SU-DHL-6 (cell line): ENCODE measurements at regions not wholly inside any gene's neighbourhood (a gene's known extent, or its start where the extent isn't known, plus 50 kb on each side); places are given as distances from the start of the nearest gene placed in this dataset.

Source experiments
- H2AFZ ChIP-seq: fragments of 200-600 bp; sonication (generic); 2 replicates; pipeline ENCODE4 v1.6.1; 2014; ENCODE audit warnings: low read depth, mild to moderate bottlenecking, moderate library complexity, mixed read lengths, antibody characterized with exemption, low read length; ENCODE audit not compliant: severe bottlenecking
- H3F3A ChIP-seq: fragments of 200-600 bp; shearing (Covaris generic); 2 replicates; pipeline ENCODE4 v1.6.0; 2016; ENCODE audit warnings: antibody characterized with exemption, mild to moderate bottlenecking; ENCODE audit not compliant: insufficient read depth
- H3K27ac ChIP-seq: fragments of 200-600 bp; sonication (generic); 2 replicates; pipeline ENCODE4 v1.5.1; 2016; ENCODE audit warnings: low read depth, mild to moderate bottlenecking, low read length, moderate library complexity, mixed read lengths
- H3K27me3 ChIP-seq: fragments of 200-600 bp; sonication (generic), shearing (Covaris generic); 2 replicates; pipeline ENCODE4 v1.6.0; 2014; ENCODE audit warnings: mild to moderate bottlenecking, low read length
- H3K36me3 ChIP-seq: fragments of 200-600 bp; sonication (generic); 2 replicates; pipeline ENCODE4 v1.6.1; 2014; ENCODE audit warnings: mild to moderate bottlenecking, low read length, mixed read lengths
- H3K4me2 ChIP-seq: fragments of 300-600, 200-600 bp; shearing (Covaris generic), sonication (generic); 2 replicates; pipeline ENCODE4 v1.6.0; 2014; ENCODE audit warnings: low read length, low read depth, mild to moderate bottlenecking; ENCODE audit not compliant: poor library complexity, severe bottlenecking
- H3K4me3 ChIP-seq: fragments of 200-600 bp; sonication (generic); 2 replicates; pipeline ENCODE4 v1.5.1; 2014; ENCODE audit warnings: antibody characterized with exemption, low read length, mild to moderate bottlenecking, mixed read lengths; ENCODE audit not compliant: insufficient read depth, poor library complexity, severe bottlenecking
- H3K79me2 ChIP-seq: fragments of 200-600 bp; sonication (generic); 2 replicates; pipeline ENCODE4 v1.6.1; 2014; ENCODE audit warnings: mild to moderate bottlenecking, low read length, moderate library complexity; ENCODE audit not compliant: insufficient read depth
- H3K9ac ChIP-seq: fragments of 200-600 bp; sonication (generic); 2 replicates; pipeline ENCODE4 v1.7.0; 2014; ENCODE audit warnings: mild to moderate bottlenecking, low read length
- H3K9me2 ChIP-seq: fragments of 200-600 bp; sonication (generic); replicated peaks from 2 replicates; pipeline ENCODE4 v1.6.1; 2014; ENCODE audit warnings: low read length; ENCODE audit not compliant: insufficient read depth
- H3K9me3 ChIP-seq: fragments of 200-600 bp; sonication (generic); 2 replicates; pipeline ENCODE4 v1.6.1; 2014; ENCODE audit warnings: low read length, mixed read lengths; ENCODE audit not compliant: insufficient read depth
- H4K20me1 ChIP-seq: fragments of 200-600 bp; sonication (generic); 2 replicates; pipeline ENCODE4 v1.6.1; 2014; ENCODE audit warnings: low read depth, mild to moderate bottlenecking, antibody characterized with exemption, low read length, moderate library complexity, mixed read lengths
- EZH2phosphoT487 ChIP-seq: fragments of 200-600 bp; sonication (generic), shearing (Covaris generic); conservative IDR thresholded peaks from 2 replicates; pipeline ENCODE4 v1.6.1; 2018; ENCODE audit warnings: mild to moderate bottlenecking, antibody characterized with exemption, low read length, moderate library complexity, mixed read lengths
- TF ChIP-seq, protein P1 (sequence below): fragments of 200-600 bp; sonication (generic); IDR thresholded peaks from one replicate; pipeline ENCODE4 v1.5.1; 2017; ENCODE audit warnings: antibody characterized with exemption, mild to moderate bottlenecking, low read length, moderate library complexity; ENCODE audit not compliant: insufficient read depth, poor library complexity, severe bottlenecking

DNA sequence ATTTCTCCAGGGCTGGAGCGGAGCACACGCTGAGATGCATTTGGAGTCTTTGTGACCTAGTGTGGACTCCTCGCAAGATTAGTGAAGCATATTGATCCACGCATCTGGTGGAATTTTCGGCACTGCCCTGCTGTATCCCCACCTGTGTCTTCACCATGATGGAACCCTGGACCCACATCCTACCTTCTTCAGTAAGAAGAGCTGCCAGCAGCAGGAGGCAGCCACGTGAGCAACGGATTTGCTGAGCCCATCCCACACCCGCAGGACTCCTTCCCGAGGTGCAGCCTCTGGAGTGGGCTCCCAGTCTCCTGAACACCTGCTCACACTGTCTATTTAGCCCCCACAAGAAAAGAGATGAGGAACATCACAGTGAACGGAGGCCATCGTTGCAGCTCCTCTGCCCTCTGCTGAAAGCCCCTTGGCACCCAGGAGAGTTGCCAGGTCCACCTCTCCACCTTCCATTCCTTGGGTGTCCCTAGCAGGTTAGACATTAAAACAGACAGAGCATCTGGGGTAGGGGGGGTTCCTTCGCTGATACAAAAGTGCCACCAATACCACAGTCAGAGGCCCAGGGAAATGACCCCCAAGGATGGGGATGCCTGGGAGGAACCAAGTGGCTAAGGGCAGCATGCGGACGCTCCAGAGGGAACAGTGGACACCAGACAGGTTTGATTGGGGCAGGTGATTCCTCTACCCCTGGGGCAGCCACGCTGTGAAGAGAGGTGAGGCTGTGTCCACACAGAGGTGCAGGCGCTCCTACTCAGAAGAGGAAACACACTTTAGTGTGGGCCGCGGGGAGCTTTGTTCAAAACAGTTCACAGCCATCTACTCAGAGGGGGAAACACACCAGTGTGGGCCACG is 302.8 kb upstream of the SALL3 start:
- no peaks in the 10 kb centered on the region for H3K79me2 ChIP-seq
- no peak overlapping the region for H3K4me3 ChIP-seq
- H3K36me3 ChIP-seq: no peaks in the 10 kb centered on the region
- H3K27ac ChIP-seq: no peak overlapping the region
- H2AFZ ChIP-seq: no peak overlapping the region
- H3K27me3 ChIP-seq: no peaks in the 10 kb centered on the region
- H3K4me2 ChIP-seq: no peak overlapping the region
- no peaks in the 10 kb centered on the region for H3K9me3 ChIP-seq
- no peaks in the 10 kb centered on the region for H3K9me2 ChIP-seq
- TF ChIP-seq EZH2phosphoT487: no peak
- TF ChIP-seq, protein P1, sequence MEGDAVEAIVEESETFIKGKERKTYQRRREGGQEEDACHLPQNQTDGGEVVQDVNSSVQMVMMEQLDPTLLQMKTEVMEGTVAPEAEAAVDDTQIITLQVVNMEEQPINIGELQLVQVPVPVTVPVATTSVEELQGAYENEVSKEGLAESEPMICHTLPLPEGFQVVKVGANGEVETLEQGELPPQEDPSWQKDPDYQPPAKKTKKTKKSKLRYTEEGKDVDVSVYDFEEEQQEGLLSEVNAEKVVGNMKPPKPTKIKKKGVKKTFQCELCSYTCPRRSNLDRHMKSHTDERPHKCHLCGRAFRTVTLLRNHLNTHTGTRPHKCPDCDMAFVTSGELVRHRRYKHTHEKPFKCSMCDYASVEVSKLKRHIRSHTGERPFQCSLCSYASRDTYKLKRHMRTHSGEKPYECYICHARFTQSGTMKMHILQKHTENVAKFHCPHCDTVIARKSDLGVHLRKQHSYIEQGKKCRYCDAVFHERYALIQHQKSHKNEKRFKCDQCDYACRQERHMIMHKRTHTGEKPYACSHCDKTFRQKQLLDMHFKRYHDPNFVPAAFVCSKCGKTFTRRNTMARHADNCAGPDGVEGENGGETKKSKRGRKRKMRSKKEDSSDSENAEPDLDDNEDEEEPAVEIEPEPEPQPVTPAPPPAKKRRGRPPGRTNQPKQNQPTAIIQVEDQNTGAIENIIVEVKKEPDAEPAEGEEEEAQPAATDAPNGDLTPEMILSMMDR: no peak
- no peaks in the 10 kb centered on the region for H4K20me1 ChIP-seq
- H3F3A ChIP-seq: no peaks in the 10 kb centered on the region
- H3K9ac ChIP-seq: no peak overlapping the region

DNA sequence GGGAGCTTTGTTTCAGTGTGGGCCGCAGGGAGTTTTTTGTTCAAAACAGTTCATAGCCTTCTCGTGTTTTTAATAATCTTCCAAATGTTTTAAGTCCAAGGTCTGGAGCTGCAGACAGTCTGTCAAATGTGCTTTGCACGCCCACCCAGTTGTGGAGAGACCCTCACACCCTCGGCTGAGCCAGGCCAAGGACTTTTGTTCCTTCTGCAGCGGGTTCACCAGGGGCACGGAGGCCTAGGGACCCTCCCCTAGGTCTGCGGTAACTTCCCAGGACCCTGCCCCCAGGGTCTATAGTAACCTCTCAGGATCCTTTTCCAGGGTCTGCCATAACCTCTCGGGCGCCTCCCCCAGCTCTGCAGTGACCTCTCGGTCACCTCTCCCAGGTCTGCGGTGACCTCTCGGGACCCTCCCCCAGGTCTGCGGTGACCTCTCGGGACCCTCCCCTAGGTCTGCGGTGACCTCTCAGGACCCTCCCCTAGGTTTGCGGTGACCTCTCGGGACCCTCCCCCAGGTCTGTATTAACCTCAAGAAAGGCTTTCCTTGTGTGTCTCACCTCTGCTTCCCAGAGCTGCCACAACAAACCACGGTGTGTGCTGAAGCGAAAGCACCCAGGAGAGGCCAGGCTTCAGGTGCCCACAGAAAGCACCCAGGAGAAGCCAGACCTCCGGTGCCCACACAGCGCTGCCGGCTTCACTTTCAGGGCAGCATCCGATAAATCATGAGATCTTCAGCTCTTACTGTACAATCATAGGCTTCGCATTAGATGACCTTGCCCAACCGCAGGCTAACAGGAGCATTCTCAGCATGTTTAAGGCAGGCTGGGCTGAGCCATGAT is 301.9 kb upstream of the SALL3 start:
- Histone ChIP-seq H4K20me1 (no peaks in the 10 kb centered on the region), H3K4me3 (no peak overlapping the region), H3K27ac (no peak overlapping the region), H3F3A (no peaks in the 10 kb centered on the region), H3K4me2 (no peak overlapping the region), H3K9me2 (no peaks in the 10 kb centered on the region), H3K79me2 (no peaks in the 10 kb centered on the region), H3K27me3 (no peaks in the 10 kb centered on the region), H3K9me3 (no peaks in the 10 kb centered on the region), H3K36me3 (no peaks in the 10 kb centered on the region), H3K9ac (no peak overlapping the region), H2AFZ (no peak overlapping the region)
- TF ChIP-seq EZH2phosphoT487: no peak
- TF ChIP-seq, protein P1: no peak

DNA sequence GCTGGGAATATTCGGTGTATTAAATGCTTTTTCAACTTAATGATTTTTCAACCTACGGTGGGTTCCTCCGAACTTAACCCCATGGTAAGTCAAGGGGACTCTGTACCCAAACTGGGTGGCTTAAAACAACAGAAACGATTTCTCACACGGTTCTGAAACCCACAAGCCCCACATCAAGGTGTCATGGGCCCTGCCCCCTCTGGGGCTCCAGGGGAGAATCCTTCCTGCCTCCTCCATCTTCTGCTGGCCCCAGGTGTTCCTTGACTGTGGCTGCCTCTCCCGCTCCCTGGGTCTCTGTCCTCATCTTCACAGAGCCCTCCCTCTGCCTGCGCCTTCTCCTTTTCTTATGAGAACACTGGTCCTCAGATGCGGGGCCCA is 301.3 kb upstream of the SALL3 start:
- H3K27ac ChIP-seq: no peak overlapping the region
- H3K9ac ChIP-seq: no peak overlapping the region
- no peak overlapping the region for H3K4me3 ChIP-seq
- no peaks in the 10 kb centered on the region for H3K9me3 ChIP-seq
- no peaks in the 10 kb centered on the region for H3K9me2 ChIP-seq
- no peaks in the 10 kb centered on the region for H3K27me3 ChIP-seq
- no peak overlapping the region for H2AFZ ChIP-seq
- no peaks in the 10 kb centered on the region for H3K79me2 ChIP-seq
- no peaks in the 10 kb centered on the region for H3K36me3 ChIP-seq
- no peaks in the 10 kb centered on the region for H3F3A ChIP-seq
- TF ChIP-seq EZH2phosphoT487: no peak
- TF ChIP-seq, protein P1: no peak
- H4K20me1 ChIP-seq: no peaks in the 10 kb centered on the region
- H3K4me2 ChIP-seq: no peak overlapping the region
